Activated naive CD8-positive, alpha-beta T cell treated with anti-CD3 and anti-CD28 coated beads for 36 hours (primary cell): ENCODE measurements at regions not wholly inside any gene's neighbourhood (a gene's known extent, or its start where the extent isn't known, plus 50 kb on each side); places are given as distances from the start of the nearest gene placed in this dataset.

Source experiments
- DNase-seq: peaks from one replicate; pipeline ENCODE4 v3.0.0; 2021
- H3K27ac Mint-ChIP-seq: one replicate; pipeline ENCODE4 v1.8.0; 2022; ENCODE audit warnings: mild to moderate bottlenecking, moderate library complexity, mixed read lengths
- H3K27me3 Mint-ChIP-seq: one replicate; pipeline ENCODE4 v1.8.0; 2022; ENCODE audit warnings: mild to moderate bottlenecking, mixed read lengths
- H3K36me3 Mint-ChIP-seq: one replicate; pipeline ENCODE4 v1.8.0; 2021; ENCODE audit warnings: mild to moderate bottlenecking, mixed read lengths
- H3K4me1 Mint-ChIP-seq: one replicate; pipeline ENCODE4 v1.8.0; 2021; ENCODE audit warnings: mixed read lengths
- H3K4me3 Mint-ChIP-seq: one replicate; pipeline ENCODE4 v1.8.0; 2022; ENCODE audit warnings: mild to moderate bottlenecking, moderate library complexity, mixed read lengths
- H3K9me3 Mint-ChIP-seq: one replicate; pipeline ENCODE4 v1.8.0; 2022; ENCODE audit warnings: mixed read lengths

DNA sequence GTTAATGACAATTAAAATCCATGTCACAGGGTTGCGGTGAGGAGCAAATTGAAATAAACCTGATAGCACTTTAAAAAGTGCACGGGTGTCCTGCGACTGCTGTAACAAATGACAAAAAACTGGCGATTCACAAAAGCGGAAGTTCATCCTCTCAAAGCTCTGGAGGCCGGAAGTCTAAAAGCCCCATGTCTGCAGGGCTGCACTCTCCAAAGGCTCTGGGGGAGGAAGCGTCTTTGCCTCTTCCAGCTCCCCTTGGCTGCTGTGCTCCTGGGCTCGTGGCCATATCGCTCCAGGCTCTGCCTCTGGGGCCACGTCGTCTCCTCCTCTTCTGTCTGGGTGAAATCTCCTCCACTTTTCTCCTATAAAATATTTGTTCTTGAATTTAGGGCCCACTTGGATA is 273.9 kb upstream of the IRX2 start:
- H3K36me3 Mint-ChIP-seq = no peaks in the 10 kb centered on the region
- no peaks in the 10 kb centered on the region for H3K4me1 Mint-ChIP-seq
- no peak for DNase-seq
- H3K9me3 Mint-ChIP-seq = no peaks in the 10 kb centered on the region
- H3K27ac Mint-ChIP-seq = no peak overlapping the region
- no peak overlapping the region for H3K4me3 Mint-ChIP-seq
- peaks cover 3% of the 10 kb centered on the region for H3K27me3 Mint-ChIP-seq

DNA sequence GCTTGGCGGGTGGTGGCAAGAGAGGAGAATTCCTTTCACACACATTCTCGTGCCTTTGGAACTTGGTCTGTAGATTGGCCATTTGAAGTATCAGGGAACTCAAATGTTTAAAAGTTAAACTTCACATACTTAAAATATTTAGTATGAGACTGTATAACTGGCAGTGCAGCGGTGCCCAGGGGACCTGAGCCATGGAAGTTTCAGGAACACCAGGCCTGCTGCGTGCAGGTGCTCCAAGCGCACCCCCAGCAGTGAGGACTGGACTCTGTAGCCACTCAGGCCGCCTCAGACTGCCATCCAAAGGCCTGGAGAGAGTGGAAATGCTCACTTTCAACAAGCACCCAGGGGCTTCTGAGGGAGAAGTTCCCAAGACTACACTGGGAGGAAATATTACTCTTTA is 273.5 kb upstream of the IRX2 start:
- H3K27ac Mint-ChIP-seq = no peak overlapping the region
- H3K27me3 Mint-ChIP-seq = peaks cover 3% of the 10 kb centered on the region
- H3K4me1 Mint-ChIP-seq = no peaks in the 10 kb centered on the region
- H3K4me3 Mint-ChIP-seq = no peak overlapping the region
- no peaks in the 10 kb centered on the region for H3K9me3 Mint-ChIP-seq
- DNase-seq = no peak
- no peaks in the 10 kb centered on the region for H3K36me3 Mint-ChIP-seq

DNA sequence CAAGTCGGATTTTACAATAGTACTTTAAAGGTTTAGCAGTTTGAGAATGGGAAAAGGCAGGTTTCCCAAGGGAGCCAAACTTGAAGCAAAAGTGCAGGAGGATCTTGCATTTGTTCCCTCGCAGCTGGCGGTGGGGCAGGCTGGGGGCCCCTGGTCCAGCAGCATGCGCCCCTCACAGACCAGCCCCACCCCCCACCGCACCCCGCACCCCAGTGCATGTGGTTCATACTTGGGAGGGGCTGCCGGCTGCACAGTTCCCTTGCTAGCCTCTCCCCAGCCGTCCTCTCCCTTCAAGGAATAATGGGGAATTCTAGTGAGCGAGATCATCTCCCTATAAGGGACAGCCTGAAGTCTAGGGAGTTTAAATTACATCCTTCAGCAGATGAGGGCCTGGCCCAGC is 273.1 kb upstream of the IRX2 start:
- no peak overlapping the region for H3K27ac Mint-ChIP-seq
- H3K4me1 Mint-ChIP-seq = no peaks in the 10 kb centered on the region
- DNase-seq = no peak
- H3K36me3 Mint-ChIP-seq = no peaks in the 10 kb centered on the region
- peaks cover 3% of the 10 kb centered on the region for H3K27me3 Mint-ChIP-seq
- H3K9me3 Mint-ChIP-seq = no peaks in the 10 kb centered on the region
- H3K4me3 Mint-ChIP-seq = no peak overlapping the region

DNA sequence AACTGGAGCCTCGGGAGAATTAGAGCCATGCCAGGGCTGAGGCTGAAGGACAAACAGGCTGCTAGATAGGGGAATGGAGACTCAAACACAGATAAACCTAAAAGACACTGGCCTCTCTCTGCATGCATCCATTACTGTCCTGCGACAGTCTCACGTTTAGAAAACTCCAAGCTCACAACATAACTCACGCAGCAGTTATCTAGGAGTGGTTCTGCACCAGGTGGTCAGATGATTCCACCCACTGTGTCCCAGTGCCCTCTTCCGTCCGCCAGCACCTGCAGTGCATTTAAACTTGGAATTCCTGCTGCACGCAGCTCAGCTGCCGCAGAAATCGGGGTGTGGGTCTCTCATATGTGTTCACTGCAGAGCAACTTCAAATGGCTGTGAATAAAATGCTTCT is 272.6 kb upstream of the IRX2 start:
- Mint-ChIP-seq H3K27ac (no peak overlapping the region), H3K36me3 (no peaks in the 10 kb centered on the region), H3K4me1 (no peaks in the 10 kb centered on the region), H3K9me3 (no peaks in the 10 kb centered on the region), H3K4me3 (no peak overlapping the region), H3K27me3 (peaks cover 3% of the 10 kb centered on the region)
- no peak for DNase-seq

DNA sequence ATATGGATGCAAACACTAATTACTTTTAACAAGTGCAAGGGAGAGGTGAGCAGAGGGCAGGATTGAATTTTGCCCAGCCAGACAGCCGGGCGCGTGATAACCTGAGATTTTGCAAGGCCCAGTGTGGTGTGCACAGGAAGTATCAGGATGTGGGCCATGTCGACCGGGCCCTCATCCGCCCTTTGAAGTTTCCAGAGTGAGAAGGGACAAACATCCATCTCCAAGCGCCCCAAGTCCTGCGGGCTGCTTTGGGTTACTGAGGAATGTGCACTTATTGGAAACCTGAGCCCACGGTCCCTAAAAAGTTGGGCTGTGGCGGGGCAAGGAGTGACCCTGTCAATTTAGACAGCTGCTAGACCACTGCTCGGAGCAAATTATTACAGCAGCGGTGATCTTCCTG is 272.2 kb upstream of the IRX2 start:
- Mint-ChIP-seq H3K27ac (no peak overlapping the region), H3K4me1 (no peaks in the 10 kb centered on the region), H3K9me3 (no peaks in the 10 kb centered on the region), H3K4me3 (no peak overlapping the region), H3K27me3 (peaks cover 3% of the 10 kb centered on the region), H3K36me3 (no peaks in the 10 kb centered on the region)
- DNase-seq = no peak

DNA sequence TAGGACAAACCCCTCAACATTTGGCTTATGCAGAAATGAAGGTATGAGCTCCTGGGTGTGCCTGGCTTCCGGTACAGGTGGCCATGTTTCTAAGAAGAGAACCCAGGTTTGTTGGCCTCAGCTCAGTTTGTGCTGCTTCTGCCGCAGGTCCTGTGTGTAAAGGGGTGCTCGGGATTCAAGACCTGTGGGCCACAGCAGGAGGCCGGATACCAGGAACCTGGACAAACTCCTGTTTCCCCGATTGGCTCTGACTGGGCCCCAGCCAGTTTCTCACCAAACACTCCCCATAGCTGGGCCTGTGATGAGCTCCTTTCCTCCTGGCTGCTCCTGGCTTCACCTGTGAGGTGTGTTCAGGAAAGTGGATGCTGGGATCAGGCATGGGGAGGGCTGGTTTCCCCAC is 271.2 kb upstream of the IRX2 start:
- H3K27me3 Mint-ChIP-seq = no peaks in the 10 kb centered on the region
- H3K36me3 Mint-ChIP-seq = no peaks in the 10 kb centered on the region
- no peaks in the 10 kb centered on the region for H3K9me3 Mint-ChIP-seq
- DNase-seq = no peak
- no peak overlapping the region for H3K4me3 Mint-ChIP-seq
- H3K27ac Mint-ChIP-seq = no peak overlapping the region
- no peaks in the 10 kb centered on the region for H3K4me1 Mint-ChIP-seq

DNA sequence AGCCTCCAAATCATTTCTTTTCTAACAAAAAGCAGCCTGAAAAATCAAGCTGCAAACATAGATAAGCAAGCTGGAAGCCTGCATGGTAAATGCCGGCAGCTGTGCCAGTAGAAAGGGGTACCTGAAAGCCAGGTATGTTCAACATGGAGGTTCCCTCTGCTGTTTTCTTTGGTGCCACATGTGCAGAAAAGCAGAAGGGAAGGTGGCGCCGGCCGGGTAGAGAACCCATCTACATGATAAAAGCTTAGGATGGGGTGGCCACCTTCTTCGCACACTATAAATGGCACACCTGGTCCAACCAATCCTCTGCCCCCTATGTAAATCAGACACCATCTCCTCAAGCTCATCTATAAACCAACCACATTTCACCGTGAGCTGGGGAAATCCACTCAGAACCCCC is 268.9 kb upstream of the IRX2 start:
- no peak for DNase-seq

DNA sequence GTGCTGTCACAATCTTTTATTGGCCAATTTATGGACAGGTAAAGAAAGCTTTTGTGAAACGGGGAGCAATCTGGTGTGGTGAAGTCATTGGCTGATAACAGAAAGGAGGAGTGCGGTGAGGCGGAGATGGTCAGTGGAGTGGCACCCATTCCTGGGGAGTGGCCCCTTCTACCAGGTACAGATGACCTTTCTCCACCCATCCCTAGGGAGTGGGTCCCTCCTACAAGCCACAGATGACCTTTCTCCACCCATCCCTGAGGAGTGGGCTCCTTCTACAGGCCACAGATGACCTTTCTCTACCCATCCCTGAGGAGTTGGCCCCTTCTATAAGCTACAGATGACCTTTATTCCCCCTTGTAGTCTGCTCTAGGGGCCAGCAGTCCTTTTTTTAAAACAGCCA is 267.6 kb upstream of the IRX2 start:
- H3K36me3 Mint-ChIP-seq = no peaks in the 10 kb centered on the region

More for the DNA sequence above, 268.9 kb upstream of the IRX2 start:
- H3K4me3 Mint-ChIP-seq = no peak overlapping the region
- no peaks in the 10 kb centered on the region for H3K9me3 Mint-ChIP-seq
- H3K27ac Mint-ChIP-seq = no peak overlapping the region
- no peaks in the 10 kb centered on the region for H3K27me3 Mint-ChIP-seq
- no peaks in the 10 kb centered on the region for H3K4me1 Mint-ChIP-seq
- H3K36me3 Mint-ChIP-seq = no peaks in the 10 kb centered on the region

DNA sequence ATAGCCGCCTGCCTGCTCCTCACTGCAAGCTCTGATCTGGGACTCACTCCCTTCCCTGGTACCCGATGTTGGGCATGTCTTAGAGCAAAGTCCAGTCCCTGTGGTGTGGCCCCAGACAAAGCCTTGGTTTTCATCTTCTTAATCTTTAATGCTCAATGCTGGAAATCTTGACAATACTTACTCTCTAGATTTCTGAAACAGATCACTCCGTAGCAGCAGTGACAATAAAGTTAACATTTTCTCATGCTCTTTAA is 260.2 kb upstream of the IRX2 start:
- H3K9me3 Mint-ChIP-seq = no peaks in the 10 kb centered on the region
- DNase-seq = no peak
- H3K27me3 Mint-ChIP-seq = no peaks in the 10 kb centered on the region
- no peak overlapping the region for H3K27ac Mint-ChIP-seq
- H3K4me1 Mint-ChIP-seq = no peaks in the 10 kb centered on the region
- H3K36me3 Mint-ChIP-seq = no peaks in the 10 kb centered on the region
- H3K4me3 Mint-ChIP-seq = no peak overlapping the region

More for the DNA sequence above, 267.6 kb upstream of the IRX2 start:
- H3K4me1 Mint-ChIP-seq = no peaks in the 10 kb centered on the region
- H3K27me3 Mint-ChIP-seq = no peaks in the 10 kb centered on the region
- no peak overlapping the region for H3K4me3 Mint-ChIP-seq
- DNase-seq = no peak
- no peaks in the 10 kb centered on the region for H3K9me3 Mint-ChIP-seq
- no peak overlapping the region for H3K27ac Mint-ChIP-seq

DNA sequence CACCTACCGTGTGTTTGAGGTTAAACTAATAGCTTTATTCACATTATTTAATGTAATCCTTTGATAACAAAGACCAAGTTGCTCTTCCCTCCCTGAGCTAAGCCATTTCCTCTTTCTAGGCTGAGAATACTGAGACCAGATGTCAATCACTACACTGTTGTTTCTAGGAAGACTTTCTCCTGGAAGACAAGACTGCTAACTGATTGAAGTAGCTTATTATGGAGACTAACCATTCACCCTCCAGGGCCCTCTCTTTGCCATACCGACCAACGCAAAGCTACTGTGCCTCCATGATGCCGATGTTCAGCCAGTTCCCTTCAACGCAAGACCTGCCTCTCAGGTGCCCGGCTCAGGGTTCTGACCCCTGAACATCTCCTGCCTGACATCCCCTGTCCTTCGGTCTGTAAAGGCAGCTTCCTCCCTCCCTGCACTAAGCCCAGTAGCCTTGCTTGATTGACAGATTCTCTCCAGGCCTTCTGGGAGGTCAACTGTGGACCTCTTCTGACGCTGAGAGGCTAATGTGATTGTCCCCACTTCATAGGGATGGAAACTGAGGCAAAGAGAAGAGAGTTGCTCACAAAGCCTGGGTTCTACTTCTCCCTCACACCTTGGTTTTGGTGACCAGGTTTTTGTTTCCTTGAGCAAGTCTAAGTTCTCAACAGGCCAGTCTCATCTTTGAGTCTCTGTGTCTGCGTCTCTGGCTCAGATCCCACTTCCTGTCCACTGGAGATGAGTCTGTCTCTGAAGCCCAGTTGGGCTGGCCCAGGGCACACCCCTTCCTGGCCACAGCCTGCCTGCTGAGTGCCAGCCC is 259.7 kb upstream of the IRX2 start:
- Mint-ChIP-seq H3K4me3 (no peak overlapping the region), H3K27ac (no peak overlapping the region), H3K36me3 (no peaks in the 10 kb centered on the region), H3K27me3 (no peaks in the 10 kb centered on the region), H3K9me3 (no peaks in the 10 kb centered on the region), H3K4me1 (no peaks in the 10 kb centered on the region)
- no peak for DNase-seq

DNA sequence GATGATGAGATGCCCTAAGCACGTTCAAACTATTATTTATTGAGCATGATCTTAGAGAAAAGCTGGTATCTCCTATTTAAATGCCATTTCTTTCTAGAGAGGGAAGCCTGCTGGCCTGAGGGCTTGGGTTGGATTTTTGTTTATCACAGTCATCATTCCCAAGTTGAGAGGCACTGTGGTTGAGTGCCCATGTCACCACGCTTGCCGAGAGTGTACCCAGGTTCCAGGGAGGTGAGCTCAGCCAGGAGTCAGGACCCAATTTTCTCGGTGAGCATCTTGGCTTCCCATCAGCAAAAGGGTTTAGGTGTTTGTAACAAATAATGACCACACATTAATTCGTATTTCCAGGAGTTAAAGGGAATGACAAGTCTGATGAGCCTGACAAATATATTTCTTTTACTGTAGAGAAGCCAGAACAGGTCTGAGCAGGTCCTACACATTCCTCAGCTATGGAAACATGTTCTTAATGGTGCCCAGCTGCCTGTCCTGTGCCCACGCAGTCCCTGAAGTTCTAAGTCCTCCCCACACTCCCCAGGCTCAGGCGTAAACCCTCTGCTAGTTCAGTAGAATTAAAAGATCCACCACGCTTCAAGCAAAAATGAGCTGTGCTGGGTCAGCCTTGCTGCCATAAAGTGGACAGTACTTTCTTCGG is 258.9 kb upstream of the IRX2 start:
- Mint-ChIP-seq H3K27ac (no peak overlapping the region), H3K4me1 (no peaks in the 10 kb centered on the region), H3K4me3 (no peak overlapping the region), H3K27me3 (no peaks in the 10 kb centered on the region), H3K36me3 (no peaks in the 10 kb centered on the region), H3K9me3 (peaks cover under 1% of the 10 kb centered on the region)
- no peak for DNase-seq

DNA sequence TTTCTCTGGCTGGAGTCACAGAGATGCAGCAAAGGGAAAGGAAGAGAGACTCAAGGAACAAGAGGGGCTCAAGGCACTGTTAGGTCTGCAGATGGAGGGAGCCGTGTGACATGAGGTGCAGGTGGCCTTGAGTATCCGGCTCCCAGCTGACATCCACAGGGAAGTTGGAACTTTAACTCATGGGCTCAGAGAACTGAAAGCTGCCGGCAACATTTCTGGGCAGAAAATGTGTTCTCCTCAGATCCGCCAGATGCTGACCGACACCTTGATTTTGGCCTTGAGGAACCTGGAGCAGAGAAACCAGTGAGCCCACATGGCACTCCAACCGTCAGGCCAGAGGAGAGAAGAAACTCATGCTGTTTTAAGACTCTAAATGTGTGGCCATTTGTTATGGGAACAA is 258.1 kb upstream of the IRX2 start:
- no peak for DNase-seq
- Mint-ChIP-seq H3K36me3 (no peaks in the 10 kb centered on the region), H3K4me3 (no peak overlapping the region), H3K27me3 (no peaks in the 10 kb centered on the region), H3K27ac (no peak overlapping the region), H3K4me1 (no peaks in the 10 kb centered on the region), H3K9me3 (peaks cover 1% of the 10 kb centered on the region)

DNA sequence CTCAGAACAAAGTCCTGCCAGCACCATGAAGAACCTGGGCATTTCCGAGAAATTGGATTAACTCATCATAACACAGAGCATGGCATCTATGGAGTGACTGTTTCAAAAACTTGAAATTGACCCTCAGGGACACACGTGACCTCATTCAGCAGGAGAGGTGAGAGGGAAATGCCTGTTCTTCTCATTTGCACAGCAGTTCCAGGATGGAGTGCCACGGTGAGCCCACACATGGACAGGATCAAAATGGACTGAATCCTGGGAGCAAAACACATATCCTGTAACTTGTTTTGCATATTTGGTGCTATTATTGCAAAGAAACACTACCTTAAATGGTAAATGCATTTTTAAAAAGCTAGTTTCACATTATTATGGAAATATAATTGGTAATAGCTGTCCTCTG is 256.1 kb upstream of the IRX2 start:
- Mint-ChIP-seq H3K9me3 (peaks cover 1% of the 10 kb centered on the region), H3K4me3 (no peak overlapping the region), H3K27me3 (no peaks in the 10 kb centered on the region), H3K36me3 (no peaks in the 10 kb centered on the region), H3K27ac (no peak overlapping the region), H3K4me1 (no peaks in the 10 kb centered on the region)
- no peak for DNase-seq

DNA sequence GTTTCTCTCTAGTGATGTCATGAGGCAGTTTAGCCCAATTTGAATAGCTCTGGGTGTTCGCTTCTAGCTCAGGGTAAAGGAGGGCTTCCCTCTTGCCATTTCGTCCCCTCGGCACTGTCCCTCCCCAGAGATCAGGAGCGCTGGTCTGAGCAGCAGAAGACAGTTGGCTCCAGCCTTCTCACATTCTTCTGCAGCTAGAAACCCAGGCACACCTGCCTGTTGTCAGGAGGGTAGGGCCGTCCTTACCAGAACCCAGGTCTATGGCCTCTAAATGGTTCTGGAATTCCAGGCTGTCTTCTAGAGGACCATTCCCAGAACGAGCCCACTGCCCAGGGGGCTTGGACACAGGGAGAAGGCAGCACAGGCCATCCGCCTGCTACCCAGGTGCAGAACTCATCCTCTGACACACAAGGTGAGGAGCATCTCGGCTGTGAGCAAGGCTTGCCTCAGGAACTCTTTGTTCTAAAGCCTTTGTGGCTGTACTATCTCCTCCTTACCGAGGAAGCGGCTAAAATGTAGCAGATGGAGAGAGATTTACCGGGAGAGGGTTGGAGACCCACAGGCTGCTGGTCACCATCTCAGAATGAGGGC is 255.6 kb upstream of the IRX2 start:
- H3K27ac Mint-ChIP-seq = no peak overlapping the region
- H3K4me1 Mint-ChIP-seq = no peaks in the 10 kb centered on the region
- DNase-seq = no peak
- no peak overlapping the region for H3K4me3 Mint-ChIP-seq
- H3K36me3 Mint-ChIP-seq = no peaks in the 10 kb centered on the region
- no peaks in the 10 kb centered on the region for H3K27me3 Mint-ChIP-seq
- peaks cover 1% of the 10 kb centered on the region for H3K9me3 Mint-ChIP-seq

DNA sequence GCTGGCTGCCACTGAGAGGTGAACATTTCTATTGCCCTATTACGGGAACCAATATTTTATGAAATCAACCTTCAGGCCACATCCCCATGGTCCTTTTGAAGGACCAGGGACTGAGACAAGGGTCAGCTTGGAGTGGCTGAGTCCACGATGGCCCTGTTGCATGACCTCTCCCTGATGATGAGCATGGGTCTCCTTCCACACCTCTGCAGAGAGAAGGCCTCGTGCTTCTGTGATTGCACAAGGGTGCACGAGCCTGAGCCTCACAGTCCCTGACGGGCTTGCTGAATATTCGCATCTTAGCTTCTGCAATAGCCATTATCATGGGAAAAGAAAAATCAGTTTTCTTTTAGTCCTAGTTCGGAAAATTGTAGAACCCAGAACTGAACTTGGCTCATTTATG is 255.0 kb upstream of the IRX2 start:
- no peak for DNase-seq
- Mint-ChIP-seq H3K4me3 (no peak overlapping the region), H3K27ac (no peak overlapping the region), H3K36me3 (no peaks in the 10 kb centered on the region), H3K4me1 (no peaks in the 10 kb centered on the region), H3K9me3 (peaks cover 1% of the 10 kb centered on the region), H3K27me3 (no peaks in the 10 kb centered on the region)
